A673 (cell line): ENCODE measurements at regions not wholly inside any gene's neighbourhood (a gene's known extent, or its start where the extent isn't known, plus 50 kb on each side); places are given as distances from the start of the nearest gene placed in this dataset.
"Not testable (repeated sequence)": the region's sequence is repeated elsewhere in the genome, so short reads cannot be mapped to it uniquely, and the experiment has no call there.

ENCODE experiments used
- BruUV-seq: library from RNA; stranded (reverse); fragments of 400-500 nt; replicated peaks from 2 replicates; lab custom pipeline; 2021; lab: Mats Ljungman, UMichigan
- CTCF ChIA-PET: fragments of 300-600 bp; sonication (Branson Sonifier 250); formaldehyde crosslinking; loops from one replicate; lab custom pipeline; 2022; ENCODE audit warnings: antibody characterized with exemption; lab: Charles Lee
- POLR2A ChIA-PET: fragments of 300-600 bp; sonication (Branson Sonifier 250); formaldehyde crosslinking; loops from one replicate; lab custom pipeline; 2022; ENCODE audit warnings: antibody characterized with exemption; ENCODE audit not compliant: low non-redundant PET; lab: Charles Lee
- DNase-seq: peaks from one replicate; pipeline ENCODE4 v3.0.0-alpha.2; 2015; ENCODE audit warnings: low spot score
- H3K27ac ChIP-seq: fragments of 200-600 bp; sonication (generic); 2 replicates; pipeline ENCODE4 v1.5.1; 2016; ENCODE audit warnings: mixed run types, low read depth, mild to moderate bottlenecking, mixed read lengths, antibody characterized with exemption, low read length; ENCODE audit not compliant: poor library complexity, severe bottlenecking
- H3K27me3 ChIP-seq: fragments of 200-600 bp; sonication (generic); replicated peaks from 2 replicates; pipeline ENCODE4 v1.6.1; 2017; ENCODE audit warnings: mixed run types, low read depth, mild to moderate bottlenecking, mixed read lengths, antibody characterized with exemption, low read length; ENCODE audit not compliant: insufficient read depth, poor library complexity
- H3K36me3 ChIP-seq: fragments of 200-600 bp; sonication (generic); 2 replicates; pipeline ENCODE4 v1.6.1; 2016; ENCODE audit warnings: mixed run types, mild to moderate bottlenecking, mixed read lengths, antibody characterized with exemption, low read length; ENCODE audit not compliant: insufficient read depth, poor library complexity, severe bottlenecking
- H3K4me1 ChIP-seq: fragments of 200-600 bp; sonication (generic); 2 replicates; pipeline ENCODE4 v1.6.1; 2017; ENCODE audit warnings: mixed run types, mild to moderate bottlenecking, mixed read lengths, antibody characterized with exemption, low read length; ENCODE audit not compliant: insufficient read depth, poor library complexity, severe bottlenecking
- H3K4me3 ChIP-seq: fragments of 200-600 bp; sonication (generic); 2 replicates; pipeline ENCODE4 v1.5.1; 2016; ENCODE audit warnings: low read depth, mixed run types, mild to moderate bottlenecking, mixed read lengths, low read length; ENCODE audit not compliant: poor library complexity, severe bottlenecking
- H3K9me3 ChIP-seq: fragments of 200-600 bp; sonication (generic); 2 replicates; pipeline ENCODE4 v1.6.1; 2016; ENCODE audit warnings: mixed run types, low read depth, mild to moderate bottlenecking, mixed read lengths, antibody characterized with exemption, low read length; ENCODE audit not compliant: poor library complexity, severe bottlenecking
- EZH2 ChIP-seq: fragments of 200-600 bp; sonication (generic); IDR thresholded peaks from 2 replicates; pipeline ENCODE4 v1.6.1; 2017; ENCODE audit warnings: borderline replicate concordance, low read depth, mild to moderate bottlenecking, mixed read lengths, antibody characterized with exemption, low read length; ENCODE audit not compliant: poor library complexity, severe bottlenecking
- intact Hi-C: fragments of 100-400 bp; cut with micrococcal nuclease; formaldehyde crosslinking; loops from one replicate; pipeline ENCODE4 v1.10.0; 2022; ENCODE audit not compliant: unreplicated experiment
- TF ChIP-seq, protein P1 (sequence below): fragments of 300-800, 200-600 bp; sonication (generic); conservative IDR thresholded peaks from 2 replicates; pipeline ENCODE4 v1.5.1; 2017; ENCODE audit warnings: low read depth, mild to moderate bottlenecking, antibody characterized with exemption, low read length, moderate library complexity, mixed read lengths

DNA sequence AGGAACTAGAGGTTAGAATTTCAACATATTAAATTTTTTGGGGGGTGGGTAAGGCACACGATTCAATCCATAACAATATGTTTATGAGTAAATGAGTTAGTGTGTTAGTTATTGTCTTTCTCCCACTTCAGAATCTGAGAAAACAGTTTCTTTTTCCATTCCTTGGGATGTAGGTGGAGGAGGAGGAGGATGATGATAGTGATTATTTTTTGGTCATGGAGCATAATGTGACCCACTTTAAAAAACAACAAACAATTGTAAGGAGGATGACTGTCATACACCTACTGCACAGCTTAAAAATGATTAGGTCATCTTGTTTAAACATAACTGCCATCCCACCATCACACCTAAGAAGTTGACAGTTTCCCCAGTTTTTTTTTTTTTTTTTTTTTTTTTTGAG is 148.7 kb downstream of the CDRT15L2 start:
- Histone ChIP-seq H3K4me1 (no peaks in the 10 kb centered on the region), H3K9me3 (no peaks in the 10 kb centered on the region), H3K27me3 (no peaks in the 10 kb centered on the region), H3K4me3 (no peak overlapping the region), H3K27ac (no peak overlapping the region), H3K36me3 (no peaks in the 10 kb centered on the region)
- ChIA-PET POLR2A (interaction anchor here (0.6 kb wide), 1 partner anchor 30 kb away, joined by 8 read pairs; no protein-coding TSS in a partner anchor), CTCF (no interaction called here)
- DNase-seq, result no peak
- TF ChIP-seq, protein P1, sequence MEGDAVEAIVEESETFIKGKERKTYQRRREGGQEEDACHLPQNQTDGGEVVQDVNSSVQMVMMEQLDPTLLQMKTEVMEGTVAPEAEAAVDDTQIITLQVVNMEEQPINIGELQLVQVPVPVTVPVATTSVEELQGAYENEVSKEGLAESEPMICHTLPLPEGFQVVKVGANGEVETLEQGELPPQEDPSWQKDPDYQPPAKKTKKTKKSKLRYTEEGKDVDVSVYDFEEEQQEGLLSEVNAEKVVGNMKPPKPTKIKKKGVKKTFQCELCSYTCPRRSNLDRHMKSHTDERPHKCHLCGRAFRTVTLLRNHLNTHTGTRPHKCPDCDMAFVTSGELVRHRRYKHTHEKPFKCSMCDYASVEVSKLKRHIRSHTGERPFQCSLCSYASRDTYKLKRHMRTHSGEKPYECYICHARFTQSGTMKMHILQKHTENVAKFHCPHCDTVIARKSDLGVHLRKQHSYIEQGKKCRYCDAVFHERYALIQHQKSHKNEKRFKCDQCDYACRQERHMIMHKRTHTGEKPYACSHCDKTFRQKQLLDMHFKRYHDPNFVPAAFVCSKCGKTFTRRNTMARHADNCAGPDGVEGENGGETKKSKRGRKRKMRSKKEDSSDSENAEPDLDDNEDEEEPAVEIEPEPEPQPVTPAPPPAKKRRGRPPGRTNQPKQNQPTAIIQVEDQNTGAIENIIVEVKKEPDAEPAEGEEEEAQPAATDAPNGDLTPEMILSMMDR, result no peak
- TF ChIP-seq EZH2, result no peak
- intact Hi-C loops, result no loop called here
- BruUV-seq, result no TSS peak

DNA sequence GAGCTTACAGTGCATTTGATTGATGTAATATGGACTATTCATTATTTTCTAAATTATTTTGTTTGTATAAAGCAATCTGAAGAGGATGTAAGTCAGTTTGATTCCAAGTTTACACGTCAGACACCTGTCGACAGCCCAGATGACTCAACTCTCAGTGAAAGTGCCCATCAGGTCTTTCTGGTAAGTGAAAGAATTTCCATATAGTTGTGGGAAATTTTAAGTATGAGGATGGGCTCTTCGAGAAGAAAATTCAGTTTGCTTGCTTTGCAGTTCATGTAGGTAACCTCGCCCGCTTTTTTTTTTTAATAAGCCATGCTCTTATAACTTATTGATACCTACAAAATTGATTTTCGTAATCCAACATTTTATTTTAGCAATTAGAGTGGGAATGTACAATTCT is 151.6 kb downstream of the CDRT15L2 start:
- H3K4me3 ChIP-seq, intact Hi-C loops, DNase-seq, H3K4me1 ChIP-seq, H3K36me3 ChIP-seq, POLR2A ChIA-PET, H3K27ac ChIP-seq, BruUV-seq, H3K27me3 ChIP-seq, CTCF ChIA-PET, H3K9me3 ChIP-seq: not testable (repeated sequence)

DNA sequence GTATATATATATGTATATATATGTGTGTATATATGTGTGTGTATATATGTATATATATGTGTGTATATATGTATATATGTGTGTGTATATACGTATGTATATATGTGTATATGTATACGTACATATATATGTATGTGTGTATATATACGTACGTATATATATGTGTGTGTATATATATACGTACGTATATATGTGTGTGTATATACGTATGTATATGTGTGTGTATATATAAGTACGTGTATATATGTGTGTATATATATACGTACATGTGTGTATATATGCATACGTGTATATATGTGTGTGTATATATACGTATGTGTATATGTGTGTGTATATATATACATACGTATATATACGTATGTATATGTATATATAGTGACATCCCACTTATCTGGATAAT is 154.4 kb downstream of the CDRT15L2 start:
- Histone ChIP-seq H3K36me3 (no peaks in the 10 kb centered on the region), H3K4me3 (no peak overlapping the region), H3K4me1 (no peaks in the 10 kb centered on the region), H3K27me3 (no peaks in the 10 kb centered on the region), H3K9me3 (no peaks in the 10 kb centered on the region), H3K27ac (no peak overlapping the region)
- BruUV-seq, result no TSS peak
- ChIA-PET POLR2A (no interaction called here), CTCF (no interaction called here)
- TF ChIP-seq EZH2, result no peak
- TF ChIP-seq, protein P1, result no peak
- intact Hi-C loops, result no loop called here
- no peak for DNase-seq

DNA sequence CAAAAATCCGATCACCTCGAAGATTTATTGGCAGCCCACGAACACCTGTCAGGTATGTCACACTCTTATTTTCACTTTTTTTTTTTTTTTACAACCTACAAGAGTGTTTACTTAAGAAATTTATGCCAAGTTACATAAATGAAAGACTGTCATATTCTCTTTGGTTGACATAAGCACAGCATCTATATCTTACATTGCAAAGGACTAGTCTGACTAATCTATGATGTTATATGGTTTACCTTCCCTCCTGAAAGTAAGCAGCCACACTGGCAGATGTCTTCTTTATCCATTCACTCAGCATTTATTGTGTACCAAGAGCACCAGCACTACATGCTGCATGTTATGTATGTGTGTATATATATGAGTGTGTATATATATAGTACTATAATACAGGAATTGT is 156.3 kb downstream of the CDRT15L2 start:
- H3K4me3 ChIP-seq, result no peak overlapping the region
- intact Hi-C loops, result no loop called here
- no peak overlapping the region for H3K27ac ChIP-seq
- no peaks in the 10 kb centered on the region for H3K4me1 ChIP-seq
- no peak for DNase-seq
- no peaks in the 10 kb centered on the region for H3K9me3 ChIP-seq
- no peaks in the 10 kb centered on the region for H3K36me3 ChIP-seq
- no peaks in the 10 kb centered on the region for H3K27me3 ChIP-seq
- no peak for TF ChIP-seq EZH2
- ChIA-PET CTCF (no interaction called here), POLR2A (no interaction called here)
- no TSS peak for BruUV-seq

DNA sequence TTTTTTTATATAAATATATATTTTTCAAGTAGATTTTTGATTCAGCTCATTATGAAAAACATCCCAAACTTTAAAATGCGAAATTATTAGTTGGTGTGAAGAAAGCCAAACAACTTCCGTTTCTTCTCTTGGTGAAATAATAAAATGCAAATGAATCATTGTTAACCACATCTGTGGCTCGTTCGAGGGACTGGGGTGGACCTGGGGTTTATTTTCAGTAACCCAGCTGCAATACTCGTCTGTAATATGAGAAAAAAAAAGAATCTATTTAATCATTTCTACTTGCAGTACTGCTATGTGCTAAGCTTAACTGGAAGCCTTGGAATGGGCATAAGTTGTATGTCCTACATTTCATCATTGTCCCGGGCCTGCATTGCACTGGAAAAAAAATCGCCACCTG is 158.1 kb downstream of the CDRT15L2 start:
- POLR2A ChIA-PET, H3K9me3 ChIP-seq, H3K27me3 ChIP-seq, intact Hi-C loops, BruUV-seq, CTCF ChIA-PET, H3K4me1 ChIP-seq, H3K4me3 ChIP-seq, H3K36me3 ChIP-seq, H3K27ac ChIP-seq: not testable (repeated sequence)
- DNase-seq, result peak; percentile 12
